HEK293T (cell line): ENCODE measurements at regions not wholly inside any gene's neighbourhood (a gene's known extent, or its start where the extent isn't known, plus 50 kb on each side); places are given as distances from the start of the nearest gene placed in this dataset.

Experiments
- ARNT ChIP-seq: fragments of 450-650 bp; IDR thresholded peaks from 2 replicates; pipeline ENCODE4 v1.6.1; 2017; ENCODE audit warnings: mild to moderate bottlenecking
- ELF4 ChIP-seq: fragments of 450-650 bp; IDR thresholded peaks from 2 replicates; pipeline ENCODE4 v1.6.1; 2017; ENCODE audit warnings: antibody characterized with exemption
- FOXM1 ChIP-seq: fragments of 450-650 bp; IDR thresholded peaks from 2 replicates; pipeline ENCODE4 v1.6.1; 2017; ENCODE audit warnings: mild to moderate bottlenecking, borderline replicate concordance
- SP1 ChIP-seq: fragments of 450-650 bp; IDR thresholded peaks from 2 replicates; pipeline ENCODE4 v1.6.1; 2017

DNA sequence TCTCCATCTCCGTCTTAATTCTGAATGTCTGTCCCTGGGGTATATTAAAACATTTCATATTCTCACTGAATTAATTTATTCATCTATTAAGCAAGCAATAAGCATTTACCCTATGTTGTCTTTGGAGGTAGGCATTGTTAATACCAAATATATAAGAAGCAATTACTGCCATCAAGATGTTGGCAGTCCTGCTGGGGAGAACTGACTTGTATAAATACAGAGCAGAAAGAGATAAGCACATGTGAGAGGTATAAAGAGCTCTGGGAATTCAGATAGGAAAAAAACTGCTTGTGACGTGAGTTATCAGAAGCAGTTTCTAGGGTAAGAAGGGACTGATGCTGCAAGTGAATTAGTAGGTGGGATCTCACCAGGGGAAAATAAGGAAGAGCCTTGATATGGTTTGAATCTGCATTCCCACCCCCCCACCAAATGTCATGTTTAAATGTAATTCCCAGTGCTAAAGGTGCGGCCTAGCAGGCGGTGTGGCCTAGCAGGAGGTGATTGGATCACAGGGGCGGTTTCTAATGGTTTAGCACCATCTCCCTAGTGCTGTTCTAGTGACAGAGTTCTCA lies 286.8 kb downstream of the RAD51AP2 start:
- no peak for TF ChIP-seq ARNT
- TF ChIP-seq FOXM1: no peak
- no peak for TF ChIP-seq ELF4
- no peak for TF ChIP-seq SP1
